H1 (cell line): ENCODE measurements at regions not wholly inside any gene's neighbourhood (a gene's known extent, or its start where the extent isn't known, plus 50 kb on each side); places are given as distances from the start of the nearest gene placed in this dataset.

ENCODE experiments used
- CHD1 ChIP-seq: IDR thresholded peaks from 2 replicates; pipeline ENCODE4 v1.6.1; 2012; ENCODE audit warnings: low read depth, low read length, improper control_type of control experiment
- CREB1 ChIP-seq: IDR thresholded peaks from 2 replicates; pipeline ENCODE4 v1.6.1; 2012; ENCODE audit warnings: inconsistent platforms
- POLR2AphosphoS5 ChIP-seq: IDR thresholded peaks from 2 replicates; pipeline ENCODE4 v1.6.1; 2011; ENCODE audit warnings: low read depth, low read length
- SIX5 ChIP-seq: IDR thresholded peaks from 2 replicates; pipeline ENCODE4 v1.6.1; 2011; ENCODE audit warnings: mild to moderate bottlenecking, low read depth, low read length
- TAF7 ChIP-seq: optimal IDR thresholded peaks from 2 replicates; pipeline ENCODE3; 2011; ENCODE audit warnings: low read depth, mild to moderate bottlenecking, inconsistent platforms, low read length, moderate library complexity, borderline replicate concordance

DNA sequence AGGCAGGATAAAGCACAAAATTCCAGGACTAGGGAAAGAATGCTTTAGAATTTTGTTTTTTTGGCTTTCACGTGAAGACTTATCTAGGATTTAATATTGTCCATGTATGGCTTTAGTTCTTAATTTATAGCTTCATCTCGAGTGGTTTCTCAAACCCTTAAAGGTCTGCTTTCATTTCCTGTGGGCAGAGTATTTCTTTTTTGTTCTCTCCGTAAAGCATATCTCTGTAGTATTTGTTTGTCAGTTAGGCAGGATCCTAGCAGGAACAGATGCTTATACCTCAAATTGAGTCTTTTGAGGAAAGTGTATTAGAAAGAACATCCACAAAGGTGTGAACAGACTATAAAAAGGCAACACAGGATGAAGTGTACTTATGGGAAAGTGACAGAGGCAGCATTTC, 697.1 kb upstream of the SEL1L start (continued):
- no peak for TF ChIP-seq SIX5
- no peak for TF ChIP-seq TAF7
- TF ChIP-seq CREB1: no peak
- no peak for TF ChIP-seq CHD1
- TF ChIP-seq POLR2AphosphoS5: no peak
